ENCODE measurements at regions not wholly inside any gene's neighbourhood (a gene's known extent, or its start where the extent isn't known, plus 50 kb on each side); places are given as distances from the start of the nearest gene placed in this dataset.
"Not testable (repeated sequence)": the region's sequence is repeated elsewhere in the genome, so short reads cannot be mapped to it uniquely, and the experiment has no call there.

GRCh38 chr21:34284666-34285065 lies 79.1 kb upstream of the KCNE2 start:
- no peak overlapping the region for H3K4me2 ChIP-seq
- no peaks in the 10 kb centered on the region for H3K4me1 ChIP-seq
- ATAC-seq (no peak), FAIRE-seq (no peak), DNase-seq (ENCODE audit: low read depth in 1 of 2, low spot score in 1 of 2) (no peak)
- ChIA-PET POLR2A (no interaction called here), CTCF (no interaction called here)
- TF ChIP-seq FOSB (CRISPR knock-in tag; IDR thresholded peaks at IDR 0.05) (no peak), MAZ (IDR thresholded peaks at IDR 0.05; ENCODE audit: borderline replicate concordance, low read depth, low read length) (no peak), RNF2 (IDR thresholded peaks at IDR 0.05; ENCODE audit: borderline replicate concordance, low read depth) (no peak), CTCF (IDR thresholded peaks at IDR 0.05) (no peak), GATA3 (IDR thresholded peaks at IDR 0.05; ENCODE audit: borderline replicate concordance) (no peak), HDAC2 (IDR thresholded peaks at IDR 0.05) (no peak)
- H3K4me3 ChIP-seq: no peak overlapping the region
- no peaks in the 10 kb centered on the region for H3K9me3 ChIP-seq
- no peak overlapping the region for H3K27ac ChIP-seq
- 42% methylated on average over 4 of the region's 4 CpGs for WGBS (ENCODE audit: missing lambda C conversion rate)

GRCh38 chr21:34288042-34288441 lies 75.8 kb upstream of the KCNE2 start:
- H3K27ac ChIP-seq; ATAC-seq; CTCF ChIA-PET; POLR2A ChIA-PET; FAIRE-seq; H3K9me3 ChIP-seq; H3K4me2 ChIP-seq; H3K4me1 ChIP-seq; H3K4me3 ChIP-seq; DNase-seq (ENCODE audit: low read depth in 1 of 2, low spot score in 1 of 2): not testable (repeated sequence)

- POLR2A ChIA-PET: no interaction called here
- CTCF ChIA-PET: interaction anchor here (1.5 kb wide), 1 partner anchor 9 kb away, joined by 3 read pairs; no protein-coding TSS in a partner anchor
- Histone ChIP-seq H3K27ac (no peak overlapping the region), H3K4me2 (no peak overlapping the region), H3K4me1 (no peaks in the 10 kb centered on the region), H3K4me3 (no peak overlapping the region), H3K9me3 (no peaks in the 10 kb centered on the region)
- ATAC-seq: no peak
- no peak for DNase-seq (ENCODE audit: low read depth in 1 of 2, low spot score in 1 of 2)
- no peak for FAIRE-seq
- 8% methylated on average over 1 of the region's 1 CpG for WGBS (ENCODE audit: missing lambda C conversion rate)
- TF ChIP-seq KDM1A (IDR thresholded peaks at IDR 0.05; ENCODE audit: low read depth): no peak
- TF ChIP-seq ZC3H11A (IDR thresholded peaks at IDR 0.05): no peak
- no peak for TF ChIP-seq PBX3 (IDR thresholded peaks at IDR 0.05)
- no peak for TF ChIP-seq REST (IDR thresholded peaks at IDR 0.05)
- TF ChIP-seq KDM5A (IDR thresholded peaks at IDR 0.05): no peak
- no peak for TF ChIP-seq JUNB (IDR thresholded peaks at IDR 0.05)
- no peak for TF ChIP-seq HOXB5 (CRISPR knock-in tag; IDR thresholded peaks at IDR 0.05)
- TF ChIP-seq CEBPB (IDR thresholded peaks at IDR 0.05): no peak
- no peak for TF ChIP-seq NR3C1 (IDR thresholded peaks at IDR 0.05)
- no peak for TF ChIP-seq HOXB13 (CRISPR knock-in tag; IDR thresholded peaks at IDR 0.05; ENCODE audit: low read depth)
- TF ChIP-seq ATOH8 (CRISPR knock-in tag; IDR thresholded peaks at IDR 0.05; ENCODE audit: low read depth): no peak
- TF ChIP-seq JUN (IDR thresholded peaks at IDR 0.05): no peak
- no peak for TF ChIP-seq HDAC2 (IDR thresholded peaks at IDR 0.05)
- TF ChIP-seq FOSL2 (IDR thresholded peaks at IDR 0.05): no peak
- no peak for TF ChIP-seq FOSL2 (CRISPR knock-in tag; IDR thresholded peaks at IDR 0.05)
- TF ChIP-seq POLR2AphosphoS2 (conservative IDR thresholded peaks at IDR 0.05; ENCODE audit: low read length): no peak
- no peak for TF ChIP-seq RAD21 (conservative IDR thresholded peaks at IDR 0.05 in 1 of 2, IDR thresholded peaks at IDR 0.05 in 1 of 2)
- TF ChIP-seq CBX2 (IDR thresholded peaks at IDR 0.05; ENCODE audit: borderline replicate concordance, low read depth): no peak
Observed at GRCh38 chr21:34289856-34290255, 74.0 kb upstream of the KCNE2 start.
